ENCODE measurements at regions not wholly inside any gene's neighbourhood (a gene's known extent, or its start where the extent isn't known, plus 50 kb on each side); places are given as distances from the start of the nearest gene placed in this dataset.

DNA sequence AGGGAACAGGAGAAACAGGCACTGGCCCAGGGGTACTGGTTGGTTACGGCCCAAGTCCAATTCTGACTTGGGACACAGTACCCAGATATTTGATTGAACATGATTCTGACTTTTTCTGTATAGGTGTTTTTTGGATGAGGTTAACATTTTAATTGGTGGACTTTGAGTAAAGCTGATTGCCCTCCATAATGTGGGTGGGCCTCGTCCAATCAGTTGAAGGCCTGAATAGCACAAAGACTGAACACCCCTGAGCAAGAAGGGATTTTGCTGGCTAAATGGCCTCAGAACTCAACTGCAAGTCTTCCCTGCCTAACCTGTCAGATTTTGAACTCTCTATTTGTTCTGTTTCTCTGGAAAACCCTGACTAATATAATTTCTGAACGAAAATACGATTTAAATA, 222.6 kb downstream of the TEX36 start:
- TF ChIP-seq, protein P1, sequence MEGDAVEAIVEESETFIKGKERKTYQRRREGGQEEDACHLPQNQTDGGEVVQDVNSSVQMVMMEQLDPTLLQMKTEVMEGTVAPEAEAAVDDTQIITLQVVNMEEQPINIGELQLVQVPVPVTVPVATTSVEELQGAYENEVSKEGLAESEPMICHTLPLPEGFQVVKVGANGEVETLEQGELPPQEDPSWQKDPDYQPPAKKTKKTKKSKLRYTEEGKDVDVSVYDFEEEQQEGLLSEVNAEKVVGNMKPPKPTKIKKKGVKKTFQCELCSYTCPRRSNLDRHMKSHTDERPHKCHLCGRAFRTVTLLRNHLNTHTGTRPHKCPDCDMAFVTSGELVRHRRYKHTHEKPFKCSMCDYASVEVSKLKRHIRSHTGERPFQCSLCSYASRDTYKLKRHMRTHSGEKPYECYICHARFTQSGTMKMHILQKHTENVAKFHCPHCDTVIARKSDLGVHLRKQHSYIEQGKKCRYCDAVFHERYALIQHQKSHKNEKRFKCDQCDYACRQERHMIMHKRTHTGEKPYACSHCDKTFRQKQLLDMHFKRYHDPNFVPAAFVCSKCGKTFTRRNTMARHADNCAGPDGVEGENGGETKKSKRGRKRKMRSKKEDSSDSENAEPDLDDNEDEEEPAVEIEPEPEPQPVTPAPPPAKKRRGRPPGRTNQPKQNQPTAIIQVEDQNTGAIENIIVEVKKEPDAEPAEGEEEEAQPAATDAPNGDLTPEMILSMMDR (IDR thresholded peaks at IDR 0.05) = no peak
- TF ChIP-seq POLR2A (IDR thresholded peaks at IDR 0.05) = no peak
- Histone ChIP-seq H3K4me1 (no peaks in the 10 kb centered on the region), H3K9me3 (no peaks in the 10 kb centered on the region), H3K4me3 (no peak overlapping the region), H3K27ac (no peak overlapping the region), H3K27me3 (no peaks in the 10 kb centered on the region), H3K36me3 (replicated peaks in 1 of 2; ENCODE audit: insufficient read depth in 1 of 2, low read depth in 2 of 2) (no peaks in the 10 kb centered on the region)
- WGBS, 2 donors = 89 to 93% methylated on average over 4 of the region's 4 CpGs
- intact Hi-C loops (cut with DNase I) = no loop called here
- no peak for ATAC-seq
- DNase-seq = no peak

DNA sequence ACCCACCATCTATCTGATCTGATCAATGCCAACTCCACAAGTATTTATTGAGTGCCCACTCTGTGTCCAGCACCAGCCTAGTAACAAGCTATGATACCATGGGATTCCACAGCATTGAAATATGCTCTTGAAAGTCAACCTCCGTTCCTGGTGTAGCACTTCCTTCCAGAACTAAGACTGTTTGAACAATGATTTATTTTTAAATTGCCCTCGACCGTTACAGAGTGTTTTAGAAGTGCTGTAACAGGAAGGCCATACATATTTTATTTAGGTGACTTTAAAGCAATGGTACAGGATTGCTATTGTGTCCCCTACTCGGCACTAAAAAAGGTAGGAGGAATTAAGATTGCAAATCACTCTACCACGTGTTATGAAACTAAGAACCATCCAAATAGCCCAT, 225.6 kb downstream of the TEX36 start:
- no peaks in the 10 kb centered on the region for H3K27me3 ChIP-seq
- no peaks in the 10 kb centered on the region for H3K4me1 ChIP-seq
- TF ChIP-seq, protein P1 (IDR thresholded peaks at IDR 0.05) = no peak
- TF ChIP-seq POLR2A (IDR thresholded peaks at IDR 0.05) = no peak
- H3K27ac ChIP-seq = no peak overlapping the region
- ATAC-seq (no peak), DNase-seq (no peak)
- H3K4me3 ChIP-seq = no peak overlapping the region
- WGBS, 2 donors = 53 to 58% methylated on average over 5 of the region's 5 CpGs
- H3K36me3 ChIP-seq (replicated peaks in 1 of 2; ENCODE audit: insufficient read depth in 1 of 2, low read depth in 2 of 2) = no peaks in the 10 kb centered on the region
- no peaks in the 10 kb centered on the region for H3K9me3 ChIP-seq
- intact Hi-C loops (cut with DNase I) = no loop called here

DNA sequence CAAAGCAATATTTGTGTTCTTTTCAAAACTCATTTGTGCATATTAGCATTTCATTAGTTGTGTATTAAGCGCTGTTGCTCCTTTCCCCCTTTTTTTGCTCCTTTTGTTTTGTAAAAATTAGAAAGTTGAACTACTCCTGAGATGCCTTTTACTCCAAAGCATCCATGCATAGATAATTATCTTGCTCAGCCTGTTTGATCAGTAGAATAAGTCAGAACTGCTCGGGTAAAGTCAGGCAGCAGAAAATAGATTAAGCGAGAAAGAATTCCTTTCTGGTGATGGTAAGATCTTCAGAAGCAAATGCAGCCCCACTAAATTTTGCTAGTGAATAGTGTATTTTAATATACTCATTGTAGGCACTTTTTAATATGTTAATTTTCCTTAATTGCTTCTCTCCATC, 227.1 kb downstream of the TEX36 start:
- Histone ChIP-seq H3K36me3 (replicated peaks in 1 of 2; ENCODE audit: insufficient read depth in 1 of 2, low read depth in 2 of 2) (no peaks in the 10 kb centered on the region), H3K9me3 (no peaks in the 10 kb centered on the region), H3K4me1 (no peaks in the 10 kb centered on the region), H3K4me3 (no peak overlapping the region), H3K27me3 (no peaks in the 10 kb centered on the region), H3K27ac (no peak overlapping the region)
- no peak for DNase-seq
- 60 to 63% methylated on average over 3 of the region's 3 CpGs for WGBS, 2 donors
- TF ChIP-seq POLR2A (IDR thresholded peaks at IDR 0.05) = no peak
- TF ChIP-seq, protein P1 (IDR thresholded peaks at IDR 0.05) = no peak
- ATAC-seq = no peak
- intact Hi-C loops (cut with DNase I) = no loop called here

DNA sequence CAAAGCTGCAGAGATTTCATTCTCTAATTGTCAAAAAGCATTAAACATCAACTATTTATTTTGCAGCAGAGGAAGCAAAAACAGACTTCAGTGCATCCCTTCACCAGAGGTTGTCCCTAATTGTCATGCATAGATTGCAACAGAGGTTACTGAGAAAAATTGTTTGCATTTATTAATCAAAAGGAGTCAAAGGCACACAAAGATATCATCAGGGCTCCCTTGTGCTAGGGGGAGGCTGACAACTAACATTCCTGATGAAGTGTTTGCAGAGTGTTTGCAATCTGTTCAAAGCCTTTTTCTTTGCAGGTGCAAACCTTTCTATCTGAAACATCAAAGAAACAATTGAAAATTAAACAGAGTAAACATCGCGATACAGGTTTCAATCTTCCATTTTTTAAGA, 227.5 kb downstream of the TEX36 start:
- no peaks in the 10 kb centered on the region for H3K27me3 ChIP-seq
- H3K9me3 ChIP-seq = no peaks in the 10 kb centered on the region
- H3K4me1 ChIP-seq = no peaks in the 10 kb centered on the region
- no peak overlapping the region for H3K4me3 ChIP-seq
- WGBS, 2 donors = 35 to 43% methylated on average over 2 of the region's 2 CpGs
- no peak for TF ChIP-seq POLR2A (IDR thresholded peaks at IDR 0.05)
- TF ChIP-seq, protein P1 (IDR thresholded peaks at IDR 0.05) = no peak
- intact Hi-C loops (cut with DNase I) = no loop called here
- DNase-seq (no peak), ATAC-seq (no peak)
- no peak overlapping the region for H3K27ac ChIP-seq
- no peaks in the 10 kb centered on the region for H3K36me3 ChIP-seq (replicated peaks in 1 of 2; ENCODE audit: insufficient read depth in 1 of 2, low read depth in 2 of 2)

DNA sequence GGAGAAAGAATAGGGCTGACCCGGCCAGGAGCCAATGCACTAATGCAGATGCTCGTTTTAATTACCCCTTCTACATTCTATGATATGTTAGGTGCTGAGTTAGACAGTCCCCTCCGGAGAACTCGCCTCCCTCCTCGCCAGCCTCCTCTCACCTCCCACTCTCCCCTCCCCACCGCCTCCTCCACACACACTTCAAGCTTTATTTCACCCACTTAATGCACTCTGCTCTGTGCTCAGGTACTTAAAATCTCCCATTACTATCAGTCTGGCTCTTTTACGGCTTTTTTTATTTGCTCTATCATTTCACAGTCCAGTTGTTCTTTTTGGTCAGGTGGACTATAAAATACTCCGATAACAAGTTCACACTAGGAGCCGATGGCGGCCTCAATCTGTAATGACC, 231.6 kb downstream of the TEX36 start:
- 76 to 84% methylated on average over 10 of the region's 10 CpGs for WGBS, 2 donors
- Histone ChIP-seq H3K27ac (no peak overlapping the region), H3K36me3 (replicated peaks in 1 of 2; ENCODE audit: insufficient read depth in 1 of 2, low read depth in 2 of 2) (no peaks in the 10 kb centered on the region), H3K4me3 (no peak overlapping the region), H3K9me3 (no peaks in the 10 kb centered on the region), H3K4me1 (no peaks in the 10 kb centered on the region), H3K27me3 (no peaks in the 10 kb centered on the region)
- ATAC-seq (no peak), DNase-seq (no peak)
- intact Hi-C loops (cut with DNase I) = no loop called here
- TF ChIP-seq POLR2A (IDR thresholded peaks at IDR 0.05) = no peak
- TF ChIP-seq, protein P1 (IDR thresholded peaks at IDR 0.05) = no peak
